HG03159 (cell line): ENCODE measurements at regions not wholly inside any gene's neighbourhood (a gene's known extent, or its start where the extent isn't known, plus 50 kb on each side); places are given as distances from the start of the nearest gene placed in this dataset.
"Not testable (repeated sequence)": the region's sequence is repeated elsewhere in the genome, so short reads cannot be mapped to it uniquely, and the experiment has no call there.

Source experiments
- ATAC-seq: cut with Tn5 transposase; IDR thresholded peaks from one replicate; pipeline ENCODE4 v1.9.1; 2021; ENCODE audit warnings: mild to moderate bottlenecking, moderate library complexity; ENCODE audit not compliant: unreplicated experiment

DNA sequence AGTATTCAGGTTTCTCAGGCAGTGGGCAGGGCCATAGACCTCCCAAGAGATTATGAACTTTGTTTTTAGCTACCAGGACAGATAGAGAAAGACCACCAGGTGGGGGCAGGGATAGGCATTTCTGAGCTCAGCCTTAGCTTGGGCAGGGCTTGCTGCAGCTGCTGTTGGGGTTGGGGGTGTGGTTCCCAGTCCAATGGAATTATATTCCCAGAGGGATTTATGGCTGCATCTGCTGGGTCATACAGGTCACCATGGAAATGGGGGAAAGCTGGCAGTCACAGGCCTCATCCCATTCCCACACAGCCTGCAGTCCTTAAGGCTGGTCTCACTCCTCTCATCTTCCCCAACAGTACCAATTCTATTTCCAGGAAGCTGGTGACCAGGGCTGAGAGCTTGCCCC, 144.6 kb upstream of the ZPLD1 start:
- ATAC-seq, result no peak

DNA sequence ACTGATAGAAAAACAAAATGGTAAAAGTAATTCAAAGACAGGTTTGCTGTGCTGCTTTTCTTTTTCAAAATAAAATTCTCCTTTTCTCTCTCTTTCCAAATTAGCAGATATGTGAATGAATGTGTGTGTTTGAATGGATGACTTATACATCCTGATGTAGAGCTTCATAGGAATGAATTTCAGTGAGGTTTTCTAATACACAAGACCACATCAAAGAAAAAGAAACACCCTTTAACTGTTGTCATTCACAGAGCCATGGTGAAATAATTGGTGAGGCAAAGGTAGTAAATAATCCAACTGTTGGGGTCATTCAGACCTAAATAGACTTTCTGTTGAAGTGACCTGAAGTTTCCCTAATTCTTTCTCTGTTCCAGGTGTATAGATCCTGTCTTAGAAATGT, 139.1 kb upstream of the ZPLD1 start:
- no peak for ATAC-seq

DNA sequence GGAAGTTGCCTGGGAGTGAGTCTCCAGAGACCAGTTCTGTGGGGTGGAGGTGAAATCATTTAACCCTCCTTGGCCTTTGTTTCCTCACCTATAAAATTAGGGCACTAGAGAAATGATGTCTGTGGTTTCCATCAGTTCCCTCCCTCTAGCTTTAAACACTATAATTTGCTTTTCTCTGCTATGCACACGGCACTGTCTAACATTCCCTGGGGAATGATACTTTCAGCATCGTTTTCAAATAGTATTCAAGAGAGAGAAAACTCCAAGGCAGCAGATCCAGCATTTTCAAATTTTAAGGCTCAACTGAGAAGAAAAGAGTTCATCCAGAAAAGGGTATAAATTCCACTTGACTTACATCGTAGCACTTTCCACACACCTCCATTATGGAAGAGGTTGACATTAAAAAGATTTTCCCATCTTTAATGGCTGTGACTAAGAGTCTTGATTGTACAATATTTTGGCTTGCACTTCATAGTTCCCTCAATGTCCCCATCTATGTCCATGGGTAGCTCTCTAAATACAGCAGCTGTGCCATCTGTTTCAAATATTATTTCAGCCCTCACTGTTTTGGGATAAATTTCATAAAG, 137.7 kb upstream of the ZPLD1 start:
- no peak for ATAC-seq

DNA sequence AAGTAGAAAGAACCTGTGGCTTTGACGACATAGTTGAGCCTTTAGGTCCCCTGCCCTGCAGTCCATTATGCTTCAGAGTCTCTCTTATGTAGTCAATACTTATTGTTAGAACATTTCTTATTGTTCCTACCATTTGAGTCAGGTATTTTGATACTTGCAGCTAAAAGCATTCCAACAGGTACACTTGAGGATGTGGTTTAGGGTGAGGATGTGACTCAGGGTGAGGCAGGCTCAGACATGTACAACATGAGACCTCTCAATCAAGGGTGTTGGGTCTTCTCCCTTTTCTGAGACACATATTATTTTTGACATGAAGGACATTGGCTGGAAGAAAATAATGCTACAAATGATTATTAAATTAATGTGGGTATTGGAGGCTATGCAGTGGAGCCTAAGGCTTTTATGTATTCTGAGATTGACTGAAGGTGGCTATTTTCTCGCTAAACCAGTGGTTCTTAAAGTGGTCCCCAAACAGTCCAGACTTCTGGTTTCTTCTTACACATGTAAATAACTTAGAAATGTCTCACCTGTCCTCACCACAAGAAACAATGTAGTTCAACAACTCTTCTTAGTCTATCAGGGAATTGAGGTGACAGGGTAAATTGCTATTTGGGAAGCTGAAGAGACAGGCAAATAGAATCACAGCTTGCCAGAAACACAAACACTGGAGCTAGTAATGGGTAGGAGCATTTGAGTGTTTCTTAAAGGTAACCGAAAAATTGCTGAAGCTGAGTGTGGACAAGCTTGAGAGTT, 135.5 kb upstream of the ZPLD1 start:
- ATAC-seq, result no peak

DNA sequence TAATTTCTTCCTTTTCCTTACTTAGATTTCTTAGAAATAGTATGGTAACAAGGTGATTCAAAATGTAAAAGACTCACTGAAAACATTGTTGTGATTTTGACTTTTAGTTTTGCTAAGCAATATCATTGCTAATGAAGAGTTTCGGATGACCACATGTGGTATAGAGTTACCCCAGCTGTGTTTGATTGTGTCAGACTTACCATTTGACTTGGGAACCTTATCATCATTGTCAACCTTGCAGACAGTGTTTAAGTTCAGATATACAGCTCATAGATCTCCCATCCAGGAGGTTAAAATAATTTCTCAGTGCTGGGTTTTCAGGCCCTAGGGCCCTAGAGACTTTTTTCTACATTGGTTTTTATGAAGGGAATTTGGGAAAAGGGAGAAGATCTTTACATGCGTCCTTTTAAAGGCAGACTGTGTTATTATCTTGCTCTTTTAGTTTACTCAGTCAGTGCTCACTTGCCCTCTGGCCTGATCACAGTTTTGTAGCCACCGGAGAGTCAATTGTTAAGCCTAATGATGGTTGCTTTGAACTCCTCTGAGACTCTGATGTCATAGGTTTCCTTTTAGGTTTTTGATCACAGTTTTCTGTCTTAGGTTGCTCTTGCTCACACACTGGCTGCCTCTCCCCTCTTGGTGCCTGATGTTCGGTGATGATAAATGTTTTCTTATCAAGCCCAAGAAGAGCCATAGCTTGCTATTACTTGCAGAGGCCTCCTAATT, 133.5 kb upstream of the ZPLD1 start:
- ATAC-seq, result no peak

DNA sequence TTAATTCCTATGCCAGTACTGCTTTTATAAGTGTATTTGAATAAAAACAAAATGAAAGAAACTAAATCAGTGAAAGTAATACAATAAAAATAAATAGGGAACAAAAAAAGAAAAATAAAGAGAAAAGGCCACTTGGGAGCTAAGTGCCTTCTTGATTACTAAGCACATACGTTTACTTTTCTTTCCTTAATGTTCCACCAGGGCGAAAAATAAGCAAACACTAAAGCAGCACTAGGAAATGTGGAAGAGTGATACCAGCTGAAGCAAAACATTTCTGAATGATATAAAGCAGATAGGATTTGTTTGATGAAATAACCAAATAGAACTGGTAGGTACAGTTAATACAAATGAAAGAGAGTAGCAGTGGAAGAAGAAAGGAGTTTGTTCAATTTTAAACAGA, 132.8 kb upstream of the ZPLD1 start:
- no peak for ATAC-seq

DNA sequence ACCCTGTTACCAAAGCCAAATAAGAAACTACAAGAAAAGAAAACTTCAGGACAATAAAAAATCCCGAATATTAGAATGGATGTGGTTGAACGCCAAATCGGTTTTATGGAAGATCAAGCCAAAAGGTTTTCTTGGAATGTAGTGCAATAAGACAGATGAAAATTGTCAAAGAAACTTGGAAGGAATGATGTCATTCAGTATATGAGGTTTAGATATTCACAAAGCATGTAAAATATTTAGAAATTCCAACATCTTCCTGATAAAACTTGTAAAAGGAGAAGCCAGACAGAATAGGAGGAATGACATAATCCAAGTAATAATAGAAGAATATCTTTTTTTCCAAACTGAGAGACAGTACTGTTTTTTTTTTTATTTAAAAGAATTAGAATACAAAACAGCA, 130.3 kb upstream of the ZPLD1 start:
- ATAC-seq, result no peak

DNA sequence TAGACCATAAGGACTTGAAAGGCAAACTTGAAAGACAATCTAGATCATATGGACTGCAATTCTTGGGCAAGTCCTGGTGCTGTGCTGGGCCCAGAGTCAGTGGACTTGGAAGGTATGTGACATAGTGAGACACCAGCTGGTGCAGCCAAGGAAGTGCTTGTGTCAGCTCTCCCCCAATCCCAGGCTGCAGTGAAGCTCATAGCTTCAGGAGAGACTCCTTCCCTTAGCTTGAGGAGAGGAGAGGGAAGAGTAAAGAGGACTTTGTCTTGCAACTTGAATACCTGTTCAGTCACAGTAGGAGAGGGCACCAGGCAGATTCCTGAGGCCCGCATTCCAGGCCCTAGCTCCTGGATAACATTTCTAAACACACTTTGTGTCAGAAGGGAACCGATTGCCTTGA, 127.4 kb upstream of the ZPLD1 start:
- no peak for ATAC-seq

DNA sequence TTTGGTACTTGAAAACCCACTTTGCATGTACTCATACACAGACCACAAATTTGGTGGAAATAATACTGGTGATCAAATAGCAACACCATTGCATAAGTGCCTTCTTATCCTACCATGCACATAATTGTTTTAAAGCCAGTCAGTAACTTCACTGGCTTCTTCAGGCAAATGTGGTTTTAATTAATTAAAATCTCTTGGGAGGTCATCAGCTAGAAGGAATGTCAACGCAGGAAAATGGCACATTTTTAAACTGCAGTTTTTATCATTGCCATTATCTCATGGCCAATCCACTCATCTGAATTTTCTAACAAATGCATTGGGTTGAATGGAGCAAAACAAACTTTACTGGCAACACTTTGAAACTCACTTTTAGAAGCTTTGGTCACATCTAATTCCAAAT, 105.7 kb upstream of the ZPLD1 start:
- ATAC-seq, result no peak

DNA sequence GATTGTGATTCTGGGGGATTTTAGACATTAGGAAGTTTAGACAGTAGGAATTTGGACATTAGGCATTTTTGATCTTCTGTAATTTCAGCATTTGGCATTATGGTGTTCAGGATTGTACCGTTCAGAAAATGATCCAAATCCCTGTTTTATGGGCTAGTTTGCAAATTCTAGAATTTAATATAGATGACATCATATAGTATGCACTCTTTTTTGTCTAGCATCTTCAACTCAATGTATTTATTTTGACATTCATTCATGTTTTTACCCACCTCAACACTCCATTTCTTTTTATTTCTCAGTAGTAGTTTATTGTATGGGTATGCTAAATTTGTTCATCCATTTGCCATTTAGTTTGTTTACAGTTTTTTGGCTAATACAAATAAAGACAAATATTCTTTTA, 105.3 kb upstream of the ZPLD1 start:
- ATAC-seq, result no peak

DNA sequence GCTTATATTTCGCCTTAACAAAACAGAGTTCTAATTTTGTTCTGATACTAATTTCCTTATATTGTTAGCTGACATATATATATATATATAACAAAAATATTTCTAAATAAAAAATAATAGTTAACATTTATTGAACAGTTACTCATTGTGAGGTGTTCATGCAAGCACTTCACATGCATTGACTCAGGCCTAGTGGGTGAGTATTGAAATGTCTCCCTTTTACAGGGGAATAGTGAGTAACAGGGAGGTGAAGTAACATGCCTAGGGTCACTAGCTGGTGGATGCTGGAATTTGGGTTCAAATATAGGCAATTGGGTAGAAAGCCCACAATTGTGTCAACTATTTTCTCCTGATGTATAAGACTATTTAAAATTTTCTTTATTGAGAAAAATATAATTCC, 102.6 kb upstream of the ZPLD1 start:
- ATAC-seq, result no peak

DNA sequence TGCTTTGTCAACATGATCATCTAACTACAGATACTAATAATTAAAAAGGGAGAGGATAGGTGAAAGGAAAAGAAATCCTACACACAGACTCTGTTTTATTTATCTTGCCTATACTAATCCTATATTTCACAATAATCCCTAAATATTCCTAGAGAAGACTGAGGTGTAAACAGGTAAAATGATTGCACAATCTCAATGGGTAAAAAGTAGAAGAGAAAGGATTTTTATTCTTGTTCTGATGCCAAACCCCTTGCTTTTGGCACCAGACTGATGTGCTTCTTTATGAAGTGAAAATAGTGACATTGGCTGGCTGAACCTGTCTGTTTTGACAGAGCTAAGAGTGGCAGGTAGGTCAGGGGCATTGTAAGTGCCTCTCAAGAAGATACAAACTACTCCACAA, 101.9 kb upstream of the ZPLD1 start:
- ATAC-seq, result no peak

DNA sequence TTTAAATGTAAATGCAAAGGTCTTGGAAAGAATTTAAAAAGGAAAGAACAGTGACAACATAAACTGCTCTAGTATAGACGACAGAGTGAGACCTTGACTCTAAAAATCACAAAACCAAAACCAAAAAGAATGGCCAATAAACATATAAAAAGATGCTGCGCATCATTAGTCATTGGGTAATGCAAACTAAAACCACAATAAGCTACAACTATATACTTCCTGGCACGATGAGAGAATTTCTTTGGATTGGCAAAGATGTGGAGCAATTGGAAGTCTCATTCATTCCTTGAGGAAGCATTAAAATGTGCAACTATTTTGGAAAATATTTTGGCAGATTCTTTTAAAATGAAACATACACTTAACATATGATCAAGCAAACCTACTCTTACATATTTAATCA, 98.7 kb upstream of the ZPLD1 start:
- no peak for ATAC-seq

DNA sequence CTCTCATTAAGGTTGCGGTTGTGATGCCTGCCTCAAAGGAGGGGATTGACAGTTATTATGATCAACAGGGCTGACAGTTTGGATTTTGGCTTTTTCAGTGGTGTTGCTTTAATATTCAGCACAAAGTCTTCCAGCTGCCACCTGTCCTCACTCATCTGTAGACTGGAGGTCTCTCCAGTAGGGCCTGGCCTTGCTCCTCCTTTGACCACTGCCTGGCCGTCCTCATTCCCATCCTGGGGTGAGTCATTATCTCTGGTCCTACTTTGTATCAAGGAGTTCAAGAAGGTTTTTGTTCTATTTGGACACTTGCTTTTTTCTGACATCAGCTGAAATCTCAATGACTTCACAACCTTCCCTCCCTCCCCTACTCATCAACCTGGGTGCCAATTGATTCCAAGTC, 95.1 kb upstream of the ZPLD1 start:
- no peak for ATAC-seq

DNA sequence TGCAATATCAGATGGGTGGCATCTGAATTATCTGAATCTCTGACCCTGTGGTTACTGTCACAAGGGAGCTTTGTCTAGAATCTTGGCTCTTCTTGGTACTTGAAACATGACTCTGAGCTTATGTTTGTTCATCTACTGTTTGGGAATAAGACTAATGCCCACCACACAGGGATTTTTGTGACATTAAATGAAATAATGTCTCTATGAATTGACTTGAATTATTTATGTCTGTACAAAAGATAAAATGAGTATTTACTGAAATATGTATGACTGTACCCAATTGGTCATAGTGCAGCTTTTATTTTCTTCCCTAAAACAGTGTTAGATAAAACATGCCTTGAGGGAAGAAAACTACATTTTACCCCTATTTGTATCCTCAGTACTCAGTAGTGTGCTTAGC, 87.9 kb upstream of the ZPLD1 start:
- no peak for ATAC-seq

DNA sequence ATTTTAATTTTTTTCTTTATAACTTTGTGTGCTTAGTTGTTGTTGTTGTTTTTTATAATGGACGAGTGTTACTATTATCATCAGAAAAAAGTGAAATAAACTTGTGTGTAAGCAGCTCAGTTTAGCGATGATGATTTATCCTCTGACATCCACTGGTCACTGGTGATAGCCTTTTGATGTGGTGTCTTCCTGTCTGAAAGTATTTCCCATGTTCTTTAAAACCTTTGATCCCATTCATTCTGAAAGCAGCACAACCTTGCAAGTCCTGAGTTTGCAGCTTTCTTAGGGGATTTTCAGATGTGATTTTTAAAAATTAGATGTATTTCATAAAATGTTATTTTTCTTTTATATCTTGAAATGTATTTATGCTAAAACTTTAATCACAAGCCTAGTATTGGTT, 85.9 kb upstream of the ZPLD1 start:
- ATAC-seq, result no peak

DNA sequence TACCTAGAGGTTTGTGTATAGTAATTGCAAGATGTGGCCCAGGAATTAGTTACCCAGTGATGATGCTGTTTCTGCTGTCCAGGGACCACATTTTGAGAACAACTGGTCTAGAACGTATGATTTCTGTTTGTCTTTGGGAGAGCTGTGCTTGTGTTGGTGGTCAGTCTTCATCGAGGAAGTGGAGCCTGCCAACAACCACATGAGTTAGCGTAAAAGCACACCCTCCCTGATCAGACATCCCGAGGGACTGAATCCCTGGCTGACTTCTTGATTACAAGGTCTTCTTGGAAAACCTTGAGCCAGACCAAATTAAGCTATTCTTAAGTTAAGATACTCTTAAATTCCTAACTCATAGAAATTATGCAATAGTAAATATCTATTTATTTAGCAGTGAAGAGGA, 81.7 kb upstream of the ZPLD1 start:
- ATAC-seq, result no peak

DNA sequence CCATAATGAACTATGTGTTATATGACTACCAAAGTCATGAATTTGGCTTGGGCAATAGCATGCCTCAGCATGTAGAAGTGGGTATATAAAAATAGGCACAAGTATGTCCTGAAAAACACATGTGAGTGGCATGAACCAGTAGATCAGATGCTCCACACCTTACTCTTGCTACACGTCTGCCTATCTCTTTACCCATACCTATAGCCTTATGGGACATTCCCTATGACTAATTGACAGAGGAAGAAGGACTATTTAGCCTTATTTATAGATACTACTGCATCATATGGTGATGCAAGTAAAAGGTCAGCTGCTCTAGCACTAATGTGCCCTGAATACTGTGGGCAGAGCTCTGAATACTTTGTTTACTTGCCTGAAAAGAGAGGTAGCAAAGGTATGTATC, 81.0 kb upstream of the ZPLD1 start:
- ATAC-seq, result no peak

DNA sequence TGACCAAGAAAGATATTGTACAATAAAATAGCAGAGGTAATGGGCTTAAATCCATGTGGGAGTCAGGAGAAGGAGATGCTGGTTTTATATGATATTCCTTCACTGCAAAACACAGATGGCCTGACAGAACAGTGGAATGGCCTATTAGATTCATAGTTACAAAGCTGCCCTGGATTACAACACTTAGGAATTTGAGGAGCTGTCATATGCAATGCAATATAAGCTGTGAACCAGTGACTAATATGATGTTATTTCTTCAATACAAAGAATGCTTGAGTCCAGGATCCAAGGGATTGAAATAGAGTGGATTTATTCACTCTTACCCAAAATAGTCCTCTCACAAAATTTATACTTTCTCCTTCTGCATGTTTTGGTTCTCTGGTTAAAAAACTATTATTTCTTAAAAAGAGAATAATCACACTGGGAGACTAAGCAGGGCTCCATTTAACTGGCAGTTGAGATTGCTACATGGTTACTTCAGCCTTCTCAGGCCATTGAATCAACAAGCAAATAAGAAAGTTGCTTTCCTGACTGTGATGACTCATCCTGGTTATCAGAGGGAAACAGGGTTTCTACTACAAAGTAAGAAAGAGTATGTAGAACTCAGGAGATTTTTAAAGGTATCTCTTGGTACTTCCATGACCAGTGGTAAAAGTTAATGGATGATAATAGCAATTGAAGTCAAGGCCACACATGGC, 79.8 kb upstream of the ZPLD1 start:
- no peak for ATAC-seq

DNA sequence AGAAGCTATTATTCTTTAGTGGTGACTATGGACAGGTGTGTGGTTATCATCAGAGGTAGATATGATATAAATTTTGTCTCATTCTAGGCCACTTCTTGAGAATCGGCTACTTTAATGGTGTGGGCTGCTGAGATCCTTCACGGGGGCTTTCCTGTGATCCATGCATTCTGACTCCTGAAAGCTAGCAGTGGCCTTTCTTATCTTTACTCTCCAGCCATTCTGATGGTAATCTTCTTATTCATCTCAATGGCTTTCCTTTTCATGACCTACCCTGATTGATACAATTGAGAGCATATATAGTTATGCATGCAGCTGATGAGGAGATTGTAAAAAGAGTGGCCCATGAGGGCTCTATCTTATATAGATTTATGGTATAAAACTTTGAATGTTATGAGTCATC, 78.3 kb upstream of the ZPLD1 start:
- no peak for ATAC-seq

DNA sequence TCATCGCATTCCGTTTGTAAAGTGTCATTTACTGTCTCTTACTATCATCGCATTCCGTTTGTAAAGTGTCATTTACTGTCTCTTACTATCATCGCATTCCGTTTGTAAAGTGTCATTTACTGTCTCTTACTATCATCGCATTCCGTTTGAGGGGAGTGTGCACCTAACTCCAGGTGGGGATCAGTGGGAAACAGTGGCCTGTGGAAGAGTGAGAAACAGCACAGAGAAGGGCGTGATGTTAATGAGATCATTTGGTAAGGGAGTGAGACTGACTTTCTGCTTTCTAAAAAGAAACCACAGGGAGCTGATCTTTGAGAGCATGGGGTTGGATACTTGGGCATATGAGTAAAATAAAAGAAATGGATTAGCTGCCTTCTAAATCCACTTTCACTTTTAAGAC, 77.5 kb upstream of the ZPLD1 start:
- ATAC-seq, result not testable (repeated sequence)
